Activated CD4-positive, alpha-beta memory T cell treated with anti-CD3 and anti-CD28 coated beads for 36 hours (primary cell): ENCODE measurements at regions not wholly inside any gene's neighbourhood (a gene's known extent, or its start where the extent isn't known, plus 50 kb on each side); places are given as distances from the start of the nearest gene placed in this dataset.

Source experiments
- CTCF ChIA-PET: fragments of 350-600 bp; sonication (Branson Sonifier 250); formaldehyde crosslinking; loops from one replicate; lab custom pipeline; 2021; ENCODE audit warnings: antibody characterized with exemption, inconsistent platforms; lab: Charles Lee
- POLR2A ChIA-PET: fragments of 350-600 bp; sonication (Branson Sonifier 250); formaldehyde crosslinking; loops from one replicate; lab custom pipeline; 2021; ENCODE audit warnings: antibody characterized with exemption; lab: Charles Lee
- DNase-seq: peaks from one replicate; pipeline ENCODE4 v3.0.0-alpha.2; 2020
- H3K27ac Mint-ChIP-seq: one replicate; pipeline ENCODE4 v1.8.0; 2021; ENCODE audit warnings: mixed read lengths
- H3K27me3 Mint-ChIP-seq: one replicate; pipeline ENCODE4 v1.8.0; 2021; ENCODE audit warnings: mixed read lengths
- H3K36me3 Mint-ChIP-seq: one replicate; pipeline ENCODE4 v1.8.0; 2021; ENCODE audit warnings: mixed read lengths
- H3K4me1 Mint-ChIP-seq: one replicate; pipeline ENCODE4 v1.8.0; 2021; ENCODE audit warnings: low read depth, mixed read lengths
- H3K4me3 Mint-ChIP-seq: one replicate; pipeline ENCODE4 v1.8.0; 2021; ENCODE audit warnings: mild to moderate bottlenecking, mixed read lengths
- H3K9me3 Mint-ChIP-seq: one replicate; pipeline ENCODE4 v1.8.0; 2021; ENCODE audit warnings: mixed read lengths
- intact Hi-C: fragments of 100-400 bp; cut with micrococcal nuclease; formaldehyde crosslinking; loops from one replicate; pipeline ENCODE4 v1.15.1; 2023

DNA sequence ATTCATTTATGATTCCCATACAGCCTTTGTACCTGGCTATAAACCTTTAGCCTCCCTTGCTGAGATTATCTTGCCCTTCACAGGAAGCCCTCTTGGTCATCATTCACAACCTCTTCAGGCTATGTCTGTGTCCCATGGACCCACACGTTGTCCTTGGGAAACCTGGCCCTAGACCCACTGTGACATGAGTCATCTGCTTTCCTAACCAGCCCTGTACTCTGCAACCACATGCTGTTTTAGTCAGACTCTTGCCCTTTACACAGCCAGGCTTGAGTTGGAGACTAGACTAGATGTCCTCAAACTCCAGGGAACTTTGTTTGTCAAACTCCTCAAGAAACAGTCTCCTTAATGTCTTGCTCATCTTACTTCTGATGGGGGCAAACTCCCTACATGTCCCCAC, 229.3 kb upstream of the ZSWIM2 start:
- no peak for DNase-seq
- POLR2A ChIA-PET, result no interaction called here
- H3K27me3 Mint-ChIP-seq, result no peaks in the 10 kb centered on the region
- no peaks in the 10 kb centered on the region for H3K4me1 Mint-ChIP-seq
- intact Hi-C loops, result no loop called here
- H3K9me3 Mint-ChIP-seq, result no peaks in the 10 kb centered on the region
- CTCF ChIA-PET, result no interaction called here
- no peak overlapping the region for H3K27ac Mint-ChIP-seq
- H3K36me3 Mint-ChIP-seq, result no peaks in the 10 kb centered on the region
- H3K4me3 Mint-ChIP-seq, result no peak overlapping the region

DNA sequence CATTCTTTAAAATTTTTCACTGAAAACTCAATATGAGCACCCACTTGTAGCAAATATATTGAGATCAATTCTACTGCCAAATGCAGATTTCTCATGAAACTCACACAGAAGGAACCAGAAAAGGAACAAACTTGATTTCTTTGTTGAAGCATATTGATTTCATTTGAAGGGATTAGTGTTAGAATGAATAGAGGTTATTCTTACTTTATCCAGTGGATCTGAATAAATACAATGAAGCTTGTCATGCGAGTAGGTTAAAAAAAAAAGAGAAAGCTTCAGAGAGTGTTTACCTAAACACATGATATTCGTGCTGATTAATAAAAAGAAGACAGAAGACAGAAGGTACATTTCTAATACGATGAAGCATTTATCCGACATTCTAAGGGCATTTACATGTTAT, 226.7 kb upstream of the ZSWIM2 start:
- Mint-ChIP-seq H3K36me3 (no peaks in the 10 kb centered on the region), H3K27me3 (no peaks in the 10 kb centered on the region), H3K4me3 (no peak overlapping the region), H3K9me3 (no peaks in the 10 kb centered on the region), H3K27ac (no peak overlapping the region), H3K4me1 (no peaks in the 10 kb centered on the region)
- ChIA-PET POLR2A (no interaction called here), CTCF (no interaction called here)
- intact Hi-C loops, result no loop called here
- DNase-seq, result no peak

DNA sequence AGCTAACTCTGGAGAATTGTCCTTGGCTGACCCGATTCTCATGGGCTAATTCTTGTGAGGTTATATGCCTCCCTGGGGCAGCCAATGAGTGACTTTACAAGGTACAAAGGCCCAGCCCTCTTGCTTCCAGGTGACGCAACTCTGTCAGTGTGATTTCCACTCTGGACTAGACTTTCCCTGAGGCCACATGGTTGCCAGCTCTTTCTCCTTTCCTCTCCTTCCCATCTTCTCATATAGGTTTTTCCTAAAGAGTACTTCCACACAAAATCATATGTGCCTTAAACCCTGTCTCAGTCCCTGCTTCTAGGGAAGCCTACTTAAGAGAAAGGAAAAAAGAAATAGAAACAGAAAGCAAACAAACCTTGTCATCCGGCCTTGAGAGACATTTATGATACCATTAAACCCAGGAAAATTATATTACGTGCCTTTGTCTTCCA, 226.2 kb upstream of the ZSWIM2 start:
- POLR2A ChIA-PET, result no interaction called here
- H3K4me3 Mint-ChIP-seq, result no peak overlapping the region
- CTCF ChIA-PET, result no interaction called here
- intact Hi-C loops, result no loop called here
- H3K36me3 Mint-ChIP-seq, result no peaks in the 10 kb centered on the region
- no peaks in the 10 kb centered on the region for H3K9me3 Mint-ChIP-seq
- no peaks in the 10 kb centered on the region for H3K27me3 Mint-ChIP-seq
- no peak overlapping the region for H3K27ac Mint-ChIP-seq
- DNase-seq, result no peak
- H3K4me1 Mint-ChIP-seq, result no peaks in the 10 kb centered on the region

DNA sequence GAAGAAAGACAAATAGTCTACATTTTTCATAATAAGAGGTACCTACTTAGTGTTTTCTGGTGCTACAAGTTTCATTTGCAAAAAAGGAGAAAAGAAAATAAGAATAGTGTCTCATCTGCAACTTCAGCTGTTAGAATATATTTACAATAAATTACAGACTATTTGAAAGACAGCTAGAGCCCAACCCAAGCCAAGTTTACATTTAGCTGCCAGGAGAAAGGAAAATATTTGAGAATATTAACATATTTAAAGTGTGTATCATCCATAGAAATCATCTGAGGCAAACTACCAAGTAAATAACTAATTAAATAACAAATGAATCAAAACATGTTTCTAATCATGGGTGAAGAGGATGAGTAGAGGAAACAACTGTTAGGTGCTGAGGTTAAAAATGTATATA, 209.2 kb upstream of the ZSWIM2 start:
- CTCF ChIA-PET, result no interaction called here
- Mint-ChIP-seq H3K36me3 (no peaks in the 10 kb centered on the region), H3K4me3 (no peak overlapping the region), H3K9me3 (peaks cover 4% of the 10 kb centered on the region), H3K27ac (no peak overlapping the region), H3K27me3 (peaks cover 1% of the 10 kb centered on the region), H3K4me1 (no peaks in the 10 kb centered on the region)
- no peak for DNase-seq
- intact Hi-C loops, result no loop called here
- POLR2A ChIA-PET, result no interaction called here

DNA sequence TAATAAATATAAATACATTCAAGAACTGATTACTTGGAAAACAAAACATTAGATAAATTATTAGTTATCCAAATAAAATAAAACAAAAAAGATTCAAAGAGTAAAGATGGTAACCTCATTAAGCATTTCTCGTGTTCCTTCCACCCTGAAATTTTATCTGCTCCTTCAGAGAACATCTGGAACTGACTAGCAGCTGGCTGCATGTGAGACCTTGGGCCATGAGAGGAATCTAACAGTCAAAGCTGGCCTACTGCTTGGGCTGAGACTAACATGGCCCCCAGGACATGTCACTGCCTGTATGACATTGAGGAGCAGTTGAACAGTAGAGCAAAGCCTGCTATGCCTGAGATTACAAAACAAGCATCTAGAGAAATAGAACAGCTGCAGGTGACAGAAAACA, 208.5 kb upstream of the ZSWIM2 start:
- DNase-seq, result no peak
- peaks cover 1% of the 10 kb centered on the region for H3K27me3 Mint-ChIP-seq
- peaks cover 4% of the 10 kb centered on the region for H3K9me3 Mint-ChIP-seq
- ChIA-PET POLR2A (no interaction called here), CTCF (no interaction called here)
- H3K4me3 Mint-ChIP-seq, result no peak overlapping the region
- H3K4me1 Mint-ChIP-seq, result no peaks in the 10 kb centered on the region
- no peaks in the 10 kb centered on the region for H3K36me3 Mint-ChIP-seq
- no peak overlapping the region for H3K27ac Mint-ChIP-seq
- intact Hi-C loops, result no loop called here

DNA sequence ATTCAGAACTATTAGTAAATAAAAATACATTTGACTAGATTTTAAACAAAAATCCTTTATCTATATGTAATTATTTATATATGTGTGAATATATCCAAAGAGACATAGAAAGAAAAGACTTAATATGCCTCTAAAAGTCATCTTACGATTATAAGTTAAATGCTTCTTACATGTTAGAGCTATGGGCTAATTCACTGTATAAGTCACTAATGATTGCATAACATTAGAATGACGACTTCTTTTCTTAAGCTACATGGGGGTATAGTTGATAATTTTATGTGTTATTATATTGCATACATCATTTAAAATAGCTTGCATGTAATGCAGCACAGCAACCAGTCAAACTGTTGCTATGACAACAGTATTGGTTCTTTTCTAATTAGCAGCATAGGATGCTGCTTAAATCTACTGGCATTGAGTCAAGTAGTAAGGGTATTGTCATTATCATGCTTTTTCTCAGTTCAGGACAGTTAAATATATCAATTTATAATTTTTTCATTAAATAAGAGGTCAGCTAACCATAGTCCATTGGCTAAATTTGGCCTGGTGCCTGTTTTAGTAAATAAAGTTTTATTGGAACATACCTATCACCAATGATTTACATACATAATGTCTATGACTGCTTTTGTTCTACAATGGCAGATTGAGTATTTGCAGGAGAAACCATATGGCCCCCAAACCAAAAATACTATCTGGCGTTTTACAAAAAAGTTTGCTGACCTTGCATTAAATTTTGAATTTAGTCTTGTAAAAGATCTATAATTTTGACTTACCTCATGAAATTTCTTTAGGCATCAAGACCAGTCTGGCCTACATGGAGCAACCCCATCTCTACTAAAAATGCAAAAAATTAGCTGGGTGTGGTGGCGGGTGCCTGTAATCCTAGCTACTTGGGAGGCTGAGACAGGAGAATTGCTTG, 207.7 kb upstream of the ZSWIM2 start:
- CTCF ChIA-PET, result no interaction called here

DNA sequence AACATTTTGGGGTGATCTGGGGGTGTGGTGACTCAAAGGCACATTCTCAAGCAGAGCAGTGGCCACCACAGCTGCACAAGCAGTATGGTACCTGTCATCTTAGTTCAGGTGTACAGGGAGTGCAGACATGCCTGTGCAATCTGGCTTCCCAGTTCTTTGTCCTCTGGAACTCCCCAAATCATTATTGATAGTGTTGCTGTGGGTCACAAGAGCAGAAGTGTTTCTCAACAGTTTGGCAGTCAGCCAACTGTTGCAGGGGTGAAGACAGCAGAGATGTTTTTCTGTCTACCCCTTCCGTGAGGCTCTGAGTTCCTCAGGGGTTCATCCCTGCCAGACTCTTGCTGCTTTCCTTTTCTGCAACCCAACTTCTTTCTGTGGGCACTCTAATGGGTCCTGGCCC, 206.5 kb upstream of the ZSWIM2 start:
- no peaks in the 10 kb centered on the region for H3K36me3 Mint-ChIP-seq
- H3K27me3 Mint-ChIP-seq, result peaks cover 1% of the 10 kb centered on the region
- intact Hi-C loops, result no loop called here
- POLR2A ChIA-PET, result no interaction called here
- CTCF ChIA-PET, result no interaction called here
- peaks cover 4% of the 10 kb centered on the region for H3K9me3 Mint-ChIP-seq
- H3K4me1 Mint-ChIP-seq, result no peaks in the 10 kb centered on the region
- no peak overlapping the region for H3K4me3 Mint-ChIP-seq
- H3K27ac Mint-ChIP-seq, result no peak overlapping the region
- DNase-seq, result no peak

More for the DNA sequence above, 207.7 kb upstream of the ZSWIM2 start:
- Mint-ChIP-seq H3K9me3 (peaks cover 4% of the 10 kb centered on the region), H3K4me3 (no peak overlapping the region), H3K4me1 (no peaks in the 10 kb centered on the region), H3K27me3 (peaks cover 1% of the 10 kb centered on the region), H3K27ac (no peak overlapping the region), H3K36me3 (no peaks in the 10 kb centered on the region)
- POLR2A ChIA-PET, result no interaction called here
- DNase-seq, result no peak
- intact Hi-C loops, result no loop called here

DNA sequence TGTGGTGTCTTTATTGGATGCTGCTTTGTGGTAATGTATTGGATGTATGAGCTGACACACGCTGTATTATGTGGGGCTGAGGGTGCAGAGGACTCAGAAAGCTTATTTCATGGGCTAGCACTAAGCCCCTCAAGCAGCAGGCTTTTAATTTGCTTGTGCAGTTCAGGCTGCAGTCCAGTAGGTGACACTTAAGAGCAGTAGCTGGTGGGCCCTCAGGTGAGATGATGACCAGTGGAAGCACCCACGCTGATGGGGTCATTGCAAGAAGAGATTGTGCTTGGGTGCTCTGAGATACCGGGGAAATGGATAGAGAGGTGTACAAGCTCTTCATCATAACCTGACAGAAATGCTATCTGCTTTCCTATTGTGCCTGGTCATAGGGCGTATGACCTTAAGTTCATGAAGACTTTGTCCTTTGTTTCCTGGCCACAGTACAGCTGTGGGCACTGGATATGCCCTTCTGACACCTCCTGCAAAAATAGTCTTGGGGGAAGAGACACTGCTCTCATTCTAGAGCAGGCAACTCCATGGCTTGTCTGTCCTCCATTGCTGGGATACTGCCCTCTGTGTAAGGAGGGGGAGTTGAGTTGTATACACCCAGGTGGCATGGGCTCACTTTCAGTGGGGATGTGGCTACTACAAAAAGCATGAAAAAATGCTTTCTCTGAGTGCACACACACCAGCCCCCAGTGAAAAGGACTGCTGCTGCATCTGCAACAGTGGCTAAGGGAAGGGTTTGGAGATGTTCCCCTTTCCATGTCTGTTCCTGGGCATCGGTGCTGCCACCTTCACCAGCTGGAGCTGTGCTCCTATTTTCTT, 205.7 kb upstream of the ZSWIM2 start:
- H3K9me3 Mint-ChIP-seq, result peaks cover 4% of the 10 kb centered on the region
- H3K27ac Mint-ChIP-seq, result no peak overlapping the region
- H3K4me1 Mint-ChIP-seq, result no peaks in the 10 kb centered on the region
- peaks cover 1% of the 10 kb centered on the region for H3K27me3 Mint-ChIP-seq
- no peaks in the 10 kb centered on the region for H3K36me3 Mint-ChIP-seq
- DNase-seq, result no peak
- ChIA-PET CTCF (no interaction called here), POLR2A (no interaction called here)
- intact Hi-C loops, result no loop called here
- H3K4me3 Mint-ChIP-seq, result no peak overlapping the region

DNA sequence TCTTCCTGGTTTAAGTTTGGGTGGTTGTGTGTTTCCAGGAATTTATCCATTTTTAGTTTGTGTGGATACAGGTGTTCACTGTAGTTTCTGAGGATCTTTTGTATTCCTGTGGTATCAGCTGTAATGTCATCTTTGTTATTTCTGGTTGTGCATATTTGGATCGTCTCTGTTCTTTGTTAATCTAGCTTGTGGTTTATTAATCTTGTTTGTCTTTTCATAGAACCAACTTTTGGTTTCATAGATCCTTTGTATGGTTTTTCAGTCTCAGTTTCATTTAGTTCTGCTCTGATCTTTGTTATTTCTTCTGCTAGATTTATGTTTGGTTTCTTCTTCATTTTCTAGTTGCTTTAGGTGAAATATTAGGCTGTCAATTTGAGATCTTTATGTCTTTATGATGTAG, 202.4 kb upstream of the ZSWIM2 start:
- H3K9me3 Mint-ChIP-seq, result peaks cover 4% of the 10 kb centered on the region
- no peaks in the 10 kb centered on the region for H3K36me3 Mint-ChIP-seq
- H3K4me1 Mint-ChIP-seq, result no peaks in the 10 kb centered on the region
- intact Hi-C loops, result no loop called here
- no peak for DNase-seq
- POLR2A ChIA-PET, result no interaction called here
- no peak overlapping the region for H3K27ac Mint-ChIP-seq
- CTCF ChIA-PET, result no interaction called here
- H3K4me3 Mint-ChIP-seq, result no peak overlapping the region
- H3K27me3 Mint-ChIP-seq, result no peaks in the 10 kb centered on the region

DNA sequence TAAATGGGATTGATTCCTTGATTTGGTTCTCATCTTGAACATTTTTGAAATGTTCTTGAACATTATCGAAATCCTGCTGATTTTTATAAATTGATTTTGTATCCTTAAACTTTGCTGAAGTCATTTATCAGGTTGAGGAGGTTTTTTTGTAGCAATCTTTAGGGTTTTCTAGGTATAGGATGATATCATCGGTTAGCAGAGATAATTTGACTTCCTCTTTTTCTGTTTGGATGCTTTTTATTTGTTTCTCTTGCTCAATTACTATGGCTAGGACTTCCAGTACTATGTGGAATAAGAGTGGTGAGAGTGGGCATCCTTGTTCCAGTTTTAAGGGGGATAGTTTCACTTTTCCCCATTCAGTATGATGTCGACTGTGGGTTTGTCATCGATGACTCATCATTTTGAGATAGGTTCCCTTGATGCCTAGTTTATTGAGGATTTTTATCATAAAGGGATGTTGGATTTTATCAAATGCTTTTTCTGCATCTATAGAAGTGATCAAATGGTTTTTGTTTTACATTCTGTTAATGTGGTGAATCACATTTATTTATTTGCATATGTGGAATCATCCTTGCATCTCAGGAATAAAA, 201.5 kb upstream of the ZSWIM2 start:
- H3K4me3 Mint-ChIP-seq, result no peak overlapping the region
- no peaks in the 10 kb centered on the region for H3K27me3 Mint-ChIP-seq
- no peaks in the 10 kb centered on the region for H3K36me3 Mint-ChIP-seq
- H3K9me3 Mint-ChIP-seq, result peaks cover 4% of the 10 kb centered on the region
- DNase-seq, result no peak
- intact Hi-C loops, result no loop called here
- POLR2A ChIA-PET, result no interaction called here
- no peaks in the 10 kb centered on the region for H3K4me1 Mint-ChIP-seq
- H3K27ac Mint-ChIP-seq, result no peak overlapping the region
- CTCF ChIA-PET, result no interaction called here

DNA sequence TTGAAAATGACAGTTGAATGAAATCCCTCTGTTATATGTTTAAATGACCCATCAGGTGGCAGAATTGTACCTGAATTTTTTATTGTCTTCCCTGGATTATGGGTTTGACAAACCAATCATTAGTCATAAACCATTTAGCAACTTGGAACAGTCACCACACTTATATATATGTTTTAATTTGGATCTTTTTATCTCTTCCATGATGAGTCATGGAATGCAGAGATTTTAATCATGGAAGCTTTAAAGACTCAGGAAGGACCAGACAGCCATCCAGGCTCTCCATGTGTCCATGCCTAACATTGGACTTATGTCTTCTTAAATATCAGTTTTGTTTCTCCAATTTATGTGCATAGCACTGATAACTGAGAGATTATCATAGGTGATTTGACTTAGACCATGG, 188.3 kb upstream of the ZSWIM2 start:
- intact Hi-C loops, result no loop called here
- Mint-ChIP-seq H3K9me3 (no peaks in the 10 kb centered on the region), H3K27ac (no peak overlapping the region), H3K27me3 (no peaks in the 10 kb centered on the region), H3K4me3 (no peak overlapping the region), H3K4me1 (no peaks in the 10 kb centered on the region), H3K36me3 (no peaks in the 10 kb centered on the region)
- CTCF ChIA-PET, result no interaction called here
- DNase-seq, result no peak
- POLR2A ChIA-PET, result no interaction called here

DNA sequence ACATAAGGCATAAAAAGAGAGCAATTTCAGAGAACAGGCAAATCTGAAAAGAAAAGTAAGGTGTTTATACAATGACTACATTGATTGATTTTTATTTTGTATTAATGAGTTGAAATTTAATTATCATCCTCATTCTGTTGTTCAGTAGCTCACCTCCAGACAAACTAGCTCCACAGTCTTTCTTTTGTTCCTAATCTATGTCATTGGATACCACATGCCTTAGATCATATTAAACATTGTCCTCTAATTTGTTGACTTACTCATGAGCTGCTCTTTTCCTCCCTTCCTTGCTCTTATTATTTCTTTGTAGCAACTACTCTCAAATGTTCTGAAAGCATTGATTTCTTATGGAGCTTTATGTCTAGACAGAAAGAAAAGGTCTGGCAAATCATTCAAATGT, 185.5 kb upstream of the ZSWIM2 start:
- no peak overlapping the region for H3K4me3 Mint-ChIP-seq
- ChIA-PET CTCF (interaction anchor here (0.7 kb wide), 1 partner anchor 30 kb away, joined by 3 read pairs; no protein-coding TSS in a partner anchor), POLR2A (no interaction called here)
- no peaks in the 10 kb centered on the region for H3K27me3 Mint-ChIP-seq
- H3K27ac Mint-ChIP-seq, result no peak overlapping the region
- H3K36me3 Mint-ChIP-seq, result no peaks in the 10 kb centered on the region
- intact Hi-C loops, result no loop called here
- no peaks in the 10 kb centered on the region for H3K9me3 Mint-ChIP-seq
- DNase-seq, result no peak
- H3K4me1 Mint-ChIP-seq, result no peaks in the 10 kb centered on the region
